ENCODE measurements at regions not wholly inside any gene's neighbourhood (a gene's known extent, or its start where the extent isn't known, plus 50 kb on each side); places are given as distances from the start of the nearest gene placed in this dataset.

DNA sequence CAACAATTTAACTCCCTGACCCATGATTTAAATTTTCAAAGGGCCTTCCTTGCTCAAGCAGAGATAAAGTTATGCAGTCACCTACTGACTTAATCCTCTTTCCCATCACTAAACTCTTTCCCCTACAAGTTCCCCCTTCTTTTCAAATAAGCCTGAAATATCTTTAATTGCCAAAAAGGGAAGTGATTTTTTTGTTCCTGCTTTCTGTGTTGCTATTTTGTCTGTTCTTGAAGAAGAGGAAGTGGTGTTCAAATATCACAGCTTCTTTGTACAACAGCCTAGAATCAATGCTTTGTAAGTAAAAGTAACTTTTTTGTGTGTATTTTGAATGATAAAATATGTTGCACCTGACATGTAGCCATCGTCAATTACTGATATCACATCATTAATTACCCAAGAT is 595.9 kb downstream of the CENPC start:
- TF ChIP-seq CTCF (conservative IDR thresholded peaks at IDR 0.05 in 1 of 2, IDR thresholded peaks at IDR 0.05 in 1 of 2; ENCODE audit: extremely low read depth in 1 of 2, insufficient read depth in 1 of 2, low read depth in 1 of 2, low read length in 2 of 2) (no peak), EZH2 (IDR thresholded peaks at IDR 0.05; ENCODE audit: borderline replicate concordance, low read length) (no peak)
